Neural progenitor cell (in vitro differentiated cells): ENCODE measurements at regions not wholly inside any gene's neighbourhood (a gene's known extent, or its start where the extent isn't known, plus 50 kb on each side); places are given as distances from the start of the nearest gene placed in this dataset.
"Not testable (repeated sequence)": the region's sequence is repeated elsewhere in the genome, so short reads cannot be mapped to it uniquely, and the experiment has no call there.

Source experiments
- DNase-seq: peaks from one replicate; pipeline ENCODE4 v3.0.0-alpha.2; 2016; ENCODE audit warnings: low spot score
- H2AFZ ChIP-seq: fragments of 200-600 bp; sonication (generic); replicated peaks from 2 replicates; pipeline ENCODE4 v1.6.1; 2016; ENCODE audit warnings: antibody characterized with exemption
- H3F3A ChIP-seq: fragments of 200-600 bp; sonication (generic); 2 replicates; pipeline ENCODE4 v1.6.1; 2016; ENCODE audit warnings: antibody characterized with exemption, low read depth
- H3K27ac ChIP-seq: fragments of 200-600 bp; sonication (generic); 2 replicates; pipeline ENCODE4 v1.5.1; 2016; ENCODE audit warnings: mild to moderate bottlenecking
- H3K27me3 ChIP-seq: fragments of 200-600 bp; sonication (generic); 2 replicates; pipeline ENCODE4 v1.6.1; 2016; ENCODE audit warnings: mild to moderate bottlenecking, moderate library complexity
- H3K36me3 ChIP-seq: fragments of 200-600 bp; sonication (generic); 2 replicates; pipeline ENCODE4 v1.5.1; 2016
- H3K4me1 ChIP-seq: fragments of 200-600 bp; sonication (generic); 2 replicates; pipeline ENCODE4 v1.6.1; 2016; ENCODE audit warnings: mixed run types
- H3K4me2 ChIP-seq: fragments of 200-600 bp; sonication (generic); 2 replicates; pipeline ENCODE4 v1.6.1; 2016
- H3K4me3 ChIP-seq: fragments of 200-600 bp; sonication (generic); 2 replicates; pipeline ENCODE4 v1.5.1; 2016
- H3K79me2 ChIP-seq: fragments of 200-600 bp; sonication (generic); 2 replicates; pipeline ENCODE4 v1.6.1; 2016; ENCODE audit warnings: low read depth
- H3K9ac ChIP-seq: fragments of 200-600 bp; sonication (generic); 2 replicates; pipeline ENCODE4 v1.6.1; 2016
- H3K9me3 ChIP-seq: fragments of 200-600 bp; sonication (generic); 2 replicates; pipeline ENCODE4 v1.5.1; 2016; ENCODE audit warnings: low read depth
- H4K20me1 ChIP-seq: fragments of 200-600 bp; sonication (generic); 2 replicates; pipeline ENCODE4 v1.6.1; 2016; ENCODE audit warnings: low read depth
- H3K27ac Mint-ChIP-seq: 3 replicates; pipeline ENCODE4 v1.8.0; 2021; ENCODE audit warnings: mixed read lengths
- H3K27me3 Mint-ChIP-seq: 2 replicates; pipeline ENCODE4 v1.8.0; 2022; ENCODE audit warnings: low read depth, mild to moderate bottlenecking, inconsistent platforms, moderate library complexity, mixed read lengths; ENCODE audit not compliant: insufficient read depth
- H3K36me3 Mint-ChIP-seq: 3 replicates; pipeline ENCODE4 v1.8.0; 2021; ENCODE audit warnings: mixed read lengths
- H3K4me1 Mint-ChIP-seq: 3 replicates; pipeline ENCODE4 v1.8.0; 2021; ENCODE audit warnings: mixed read lengths
- H3K4me3 Mint-ChIP-seq: 3 replicates; pipeline ENCODE4 v1.8.0; 2021; ENCODE audit warnings: mild to moderate bottlenecking, moderate library complexity, mixed read lengths
- H3K9me3 Mint-ChIP-seq: 3 replicates; pipeline ENCODE4 v1.8.0; 2020; ENCODE audit warnings: mixed read lengths
- EZH2 ChIP-seq: fragments of 200-600 bp; sonication (generic); IDR thresholded peaks from 2 replicates; pipeline ENCODE4 v1.6.1; 2017; ENCODE audit warnings: antibody characterized with exemption, mild to moderate bottlenecking, moderate library complexity
- EZH2phosphoT487 ChIP-seq: fragments of 200-600 bp; sonication (generic); IDR thresholded peaks from 2 replicates; pipeline ENCODE4 v1.6.1; 2017; ENCODE audit warnings: antibody characterized with exemption
- TF ChIP-seq, protein P1 (sequence below): fragments of 200-600 bp; sonication (generic); IDR thresholded peaks from 2 replicates; pipeline ENCODE4 v1.5.1; 2017; ENCODE audit warnings: antibody characterized with exemption, mild to moderate bottlenecking

GRCh38 chr4:189147005-189147929 lies 793.4 kb upstream of the FRG1 start:
- no peaks in the 10 kb centered on the region for H3K4me1 ChIP-seq
- H3K79me2 ChIP-seq, result no peaks in the 10 kb centered on the region
- H3K4me3 Mint-ChIP-seq, result no peak overlapping the region
- H4K20me1 ChIP-seq, result no peaks in the 10 kb centered on the region
- no peak overlapping the region for H3K27ac ChIP-seq
- no peak overlapping the region for H3K9ac ChIP-seq
- no peak overlapping the region for H2AFZ ChIP-seq
- TF ChIP-seq EZH2, result no peak
- TF ChIP-seq, protein P1, sequence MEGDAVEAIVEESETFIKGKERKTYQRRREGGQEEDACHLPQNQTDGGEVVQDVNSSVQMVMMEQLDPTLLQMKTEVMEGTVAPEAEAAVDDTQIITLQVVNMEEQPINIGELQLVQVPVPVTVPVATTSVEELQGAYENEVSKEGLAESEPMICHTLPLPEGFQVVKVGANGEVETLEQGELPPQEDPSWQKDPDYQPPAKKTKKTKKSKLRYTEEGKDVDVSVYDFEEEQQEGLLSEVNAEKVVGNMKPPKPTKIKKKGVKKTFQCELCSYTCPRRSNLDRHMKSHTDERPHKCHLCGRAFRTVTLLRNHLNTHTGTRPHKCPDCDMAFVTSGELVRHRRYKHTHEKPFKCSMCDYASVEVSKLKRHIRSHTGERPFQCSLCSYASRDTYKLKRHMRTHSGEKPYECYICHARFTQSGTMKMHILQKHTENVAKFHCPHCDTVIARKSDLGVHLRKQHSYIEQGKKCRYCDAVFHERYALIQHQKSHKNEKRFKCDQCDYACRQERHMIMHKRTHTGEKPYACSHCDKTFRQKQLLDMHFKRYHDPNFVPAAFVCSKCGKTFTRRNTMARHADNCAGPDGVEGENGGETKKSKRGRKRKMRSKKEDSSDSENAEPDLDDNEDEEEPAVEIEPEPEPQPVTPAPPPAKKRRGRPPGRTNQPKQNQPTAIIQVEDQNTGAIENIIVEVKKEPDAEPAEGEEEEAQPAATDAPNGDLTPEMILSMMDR, result no peak
- TF ChIP-seq EZH2phosphoT487, result no peak
- peaks cover 4% of the 10 kb centered on the region for H3K9me3 Mint-ChIP-seq
- H3K27ac Mint-ChIP-seq, result no peak overlapping the region
- H3K4me1 Mint-ChIP-seq, result no peaks in the 10 kb centered on the region
- H3K27me3 ChIP-seq, result no peaks in the 10 kb centered on the region
- no peaks in the 10 kb centered on the region for H3F3A ChIP-seq
- H3K4me2 ChIP-seq, result no peak overlapping the region
- H3K9me3 ChIP-seq, result no peaks in the 10 kb centered on the region
- no peak for DNase-seq
- no peak overlapping the region for H3K4me3 ChIP-seq
- H3K36me3 ChIP-seq, result no peaks in the 10 kb centered on the region
- H3K27me3 Mint-ChIP-seq, result peaks cover 4% of the 10 kb centered on the region
- no peaks in the 10 kb centered on the region for H3K36me3 Mint-ChIP-seq

- H3K36me3 ChIP-seq, H3K4me2 ChIP-seq, H3F3A ChIP-seq, H3K27me3 ChIP-seq, H3K27ac ChIP-seq, H3K4me3 ChIP-seq, H3K27me3 Mint-ChIP-seq, H3K9ac ChIP-seq, H3K4me1 Mint-ChIP-seq, H2AFZ ChIP-seq, H3K9me3 Mint-ChIP-seq, H3K4me3 Mint-ChIP-seq, H4K20me1 ChIP-seq, H3K36me3 Mint-ChIP-seq, H3K27ac Mint-ChIP-seq, H3K9me3 ChIP-seq, DNase-seq, H3K4me1 ChIP-seq, H3K79me2 ChIP-seq: not testable (repeated sequence)
Measured at GRCh38 chr4:189155083-189155482, 785.6 kb upstream of the FRG1 start.

DNA sequence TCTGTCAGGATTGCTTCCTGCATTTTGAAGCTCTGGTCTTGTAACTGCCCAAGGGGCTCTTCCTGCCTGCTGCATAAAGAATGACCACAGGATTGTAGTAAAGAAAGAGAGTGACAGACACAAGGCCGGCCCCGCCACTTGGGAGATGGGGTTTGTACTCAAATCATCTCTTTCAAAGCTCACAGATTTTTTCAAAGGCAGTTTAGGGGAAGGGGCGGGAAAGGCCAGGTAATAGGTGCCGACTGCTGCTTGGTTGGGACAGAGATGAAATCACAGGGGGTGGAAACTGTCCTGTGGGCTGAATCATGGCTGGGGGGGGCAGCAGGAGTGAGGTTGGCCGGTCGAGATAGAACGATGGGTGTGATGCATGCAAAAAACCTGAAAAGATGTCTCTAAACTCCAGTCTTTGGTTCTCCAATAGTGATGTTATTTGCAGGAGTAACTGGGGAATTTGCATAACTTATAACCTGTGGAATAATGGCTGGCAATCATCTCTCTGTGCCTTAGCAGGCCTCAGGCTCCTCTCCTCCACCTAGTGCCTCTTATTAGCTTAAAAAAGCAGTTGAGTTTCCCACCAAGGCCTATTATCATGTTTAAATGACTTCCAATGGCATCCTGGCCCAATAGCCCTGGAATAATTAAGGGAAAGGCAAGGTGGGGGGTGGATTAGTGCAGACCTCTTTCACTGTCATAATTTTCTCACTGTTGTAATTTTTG lies 778.4 kb upstream of the FRG1 start:
- Histone ChIP-seq H3K9ac (no peak overlapping the region), H2AFZ (peak overlapping the region; percentile 90), H3K36me3 (no peaks in the 10 kb centered on the region), H3K9me3 (no peaks in the 10 kb centered on the region), H4K20me1 (no peaks in the 10 kb centered on the region), H3K79me2 (no peaks in the 10 kb centered on the region), H3K4me1 (peaks cover 58% of the 10 kb centered on the region), H3K27me3 (no peaks in the 10 kb centered on the region), H3K4me3 (peak overlapping the region; percentile 15), H3K27ac (peak overlapping the region; percentile 90), H3K4me2 (peak overlapping the region; percentile 64), H3F3A (peaks cover 24% of the 10 kb centered on the region)
- H3K27me3 Mint-ChIP-seq, result no peaks in the 10 kb centered on the region
- H3K36me3 Mint-ChIP-seq, result no peaks in the 10 kb centered on the region
- peaks cover 15% of the 10 kb centered on the region for H3K4me1 Mint-ChIP-seq
- no peak for TF ChIP-seq EZH2
- TF ChIP-seq EZH2phosphoT487, result no peak
- TF ChIP-seq, protein P1, result no peak
- no peaks in the 10 kb centered on the region for H3K9me3 Mint-ChIP-seq
- DNase-seq, result peak; percentile 51
- H3K4me3 Mint-ChIP-seq, result no peak overlapping the region
- H3K27ac Mint-ChIP-seq, result peak overlapping the region; percentile 22

DNA sequence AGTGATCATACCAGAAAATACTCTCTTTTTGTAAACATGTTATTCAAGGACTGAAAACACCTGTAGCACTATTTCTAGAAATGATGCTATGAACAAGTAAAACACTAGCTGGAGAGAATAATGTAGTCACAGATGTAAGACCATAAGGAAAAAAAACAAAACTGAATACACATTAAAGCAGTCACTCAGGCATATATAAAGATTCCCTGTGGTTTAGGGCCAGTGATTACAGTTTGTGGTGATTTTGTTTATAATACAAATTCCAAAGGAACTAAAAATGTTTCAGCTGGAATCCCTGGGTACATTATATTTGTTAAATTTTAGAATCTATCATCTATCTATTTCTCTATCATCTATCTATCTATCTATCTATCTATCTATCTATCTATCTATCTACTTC lies 777.8 kb upstream of the FRG1 start:
- Mint-ChIP-seq H3K9me3 (no peaks in the 10 kb centered on the region), H3K4me3 (no peak overlapping the region), H3K36me3 (no peaks in the 10 kb centered on the region), H3K4me1 (peaks cover 15% of the 10 kb centered on the region), H3K27me3 (no peaks in the 10 kb centered on the region), H3K27ac (no peak overlapping the region)
- Histone ChIP-seq H3K27me3 (no peaks in the 10 kb centered on the region), H3K9ac (no peak overlapping the region), H3K4me3 (no peak overlapping the region), H3K79me2 (no peaks in the 10 kb centered on the region), H3K4me2 (peak overlapping the region; percentile 64), H3K9me3 (no peaks in the 10 kb centered on the region), H2AFZ (no peak overlapping the region), H3F3A (peaks cover 24% of the 10 kb centered on the region), H3K36me3 (no peaks in the 10 kb centered on the region), H3K4me1 (peaks cover 58% of the 10 kb centered on the region), H4K20me1 (no peaks in the 10 kb centered on the region), H3K27ac (peak overlapping the region; percentile 90)
- TF ChIP-seq, protein P1, result no peak
- no peak for TF ChIP-seq EZH2phosphoT487
- TF ChIP-seq EZH2, result no peak
- DNase-seq, result no peak
